ENCODE measurements at regions not wholly inside any gene's neighbourhood (a gene's known extent, or its start where the extent isn't known, plus 50 kb on each side); places are given as distances from the start of the nearest gene placed in this dataset.

DNA sequence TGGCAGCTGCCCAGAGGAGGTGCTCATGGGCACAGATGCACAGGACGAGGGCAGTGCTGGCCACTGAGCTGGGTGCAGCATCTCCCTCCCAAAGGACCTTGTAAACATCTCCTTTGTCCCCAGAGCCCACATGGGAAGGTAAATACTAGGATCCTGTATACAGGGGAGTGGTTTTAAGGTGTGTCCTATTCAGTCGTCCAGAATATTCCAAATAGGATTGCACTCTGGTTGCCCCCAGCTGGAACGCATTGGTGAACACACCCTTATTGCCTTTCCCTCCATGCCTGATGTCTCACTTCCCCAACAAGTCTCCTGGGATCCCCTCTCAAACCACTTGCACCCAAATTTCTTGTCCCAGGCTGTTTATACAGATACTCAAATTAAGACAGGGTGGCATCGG is 152.0 kb upstream of the PCBD1 start:
- TF ChIP-seq, protein P1, sequence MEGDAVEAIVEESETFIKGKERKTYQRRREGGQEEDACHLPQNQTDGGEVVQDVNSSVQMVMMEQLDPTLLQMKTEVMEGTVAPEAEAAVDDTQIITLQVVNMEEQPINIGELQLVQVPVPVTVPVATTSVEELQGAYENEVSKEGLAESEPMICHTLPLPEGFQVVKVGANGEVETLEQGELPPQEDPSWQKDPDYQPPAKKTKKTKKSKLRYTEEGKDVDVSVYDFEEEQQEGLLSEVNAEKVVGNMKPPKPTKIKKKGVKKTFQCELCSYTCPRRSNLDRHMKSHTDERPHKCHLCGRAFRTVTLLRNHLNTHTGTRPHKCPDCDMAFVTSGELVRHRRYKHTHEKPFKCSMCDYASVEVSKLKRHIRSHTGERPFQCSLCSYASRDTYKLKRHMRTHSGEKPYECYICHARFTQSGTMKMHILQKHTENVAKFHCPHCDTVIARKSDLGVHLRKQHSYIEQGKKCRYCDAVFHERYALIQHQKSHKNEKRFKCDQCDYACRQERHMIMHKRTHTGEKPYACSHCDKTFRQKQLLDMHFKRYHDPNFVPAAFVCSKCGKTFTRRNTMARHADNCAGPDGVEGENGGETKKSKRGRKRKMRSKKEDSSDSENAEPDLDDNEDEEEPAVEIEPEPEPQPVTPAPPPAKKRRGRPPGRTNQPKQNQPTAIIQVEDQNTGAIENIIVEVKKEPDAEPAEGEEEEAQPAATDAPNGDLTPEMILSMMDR (IDR thresholded peaks at IDR 0.05): no peak
- TF ChIP-seq EZH2 (IDR thresholded peaks at IDR 0.05) (no peak), EZH2phosphoT487 (IDR thresholded peaks at IDR 0.05) (no peak)

Data from neural progenitor cell (in vitro differentiated cells).